ENCODE measurements at regions not wholly inside any gene's neighbourhood (a gene's known extent, or its start where the extent isn't known, plus 50 kb on each side); places are given as distances from the start of the nearest gene placed in this dataset.
A peak's percentile ranks its signal among the peaks of the same experiment; 100 is the strongest.

- no peaks in the 10 kb centered on the region for H3K36me3 ChIP-seq (replicated peaks; ENCODE audit: insufficient read depth, low read depth)
- WGBS (ENCODE audit: low lambda C conversion rate, missing lambda C conversion rate) = 94% methylated on average over 6 of the region's 6 CpGs
These were observed 201.6 kb downstream of the RHOU start for GRCh38 chr1:228936881-228937280.

DNA sequence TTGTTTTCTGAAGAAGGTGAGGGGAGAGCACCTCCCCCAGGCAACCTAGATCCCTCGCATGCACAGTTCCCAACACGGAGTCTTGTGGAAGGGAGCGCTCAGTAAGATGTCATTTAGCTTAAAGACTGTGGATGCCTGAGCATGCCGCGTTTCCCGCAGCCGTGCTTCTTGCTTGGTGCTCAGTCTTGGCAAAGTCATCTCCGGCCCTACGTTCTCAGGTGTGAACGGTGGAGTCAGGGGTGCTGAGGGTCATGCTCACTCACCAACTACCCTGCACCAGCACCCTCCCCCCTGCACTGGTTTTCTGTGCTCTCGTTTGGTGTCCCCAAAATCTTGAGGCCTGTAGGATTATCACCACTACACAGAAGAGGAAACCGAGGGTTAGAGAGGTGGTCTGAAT, 202.1 kb downstream of the RHOU start:
- Histone ChIP-seq H3K27ac (peak overlapping the region; percentile 28), H3K9me3 (ENCODE audit: low read depth) (no peaks in the 10 kb centered on the region), H3K4me2 (no peak overlapping the region), H3K4me1 (ENCODE audit: insufficient read depth) (peaks cover 42% of the 10 kb centered on the region), H3K27me3 (no peaks in the 10 kb centered on the region), H3K36me3 (replicated peaks; ENCODE audit: insufficient read depth, low read depth) (no peaks in the 10 kb centered on the region), H2AFZ (no peak overlapping the region), H3K9me2 (replicated peaks; ENCODE audit: insufficient read depth) (no peaks in the 10 kb centered on the region), H3K4me3 (no peak overlapping the region), H4K20me1 (ENCODE audit: insufficient read depth, poor library complexity, severe bottlenecking) (no peaks in the 10 kb centered on the region), H3K79me2 (no peaks in the 10 kb centered on the region)
- DNase-seq (ENCODE audit: low spot score) = no peak
- WGBS (ENCODE audit: low lambda C conversion rate, missing lambda C conversion rate) = 93% methylated on average over 12 of the region's 12 CpGs
- TF ChIP-seq CTCF (IDR thresholded peaks at IDR 0.05; ENCODE audit: poor library complexity) = no peak
- TF ChIP-seq EZH2phosphoT487 (IDR thresholded peaks at IDR 0.05; ENCODE audit: low read depth, severe bottlenecking, unreplicated experiment) = no peak
- no peak for TF ChIP-seq EZH2 (IDR thresholded peaks at IDR 0.05; ENCODE audit: borderline replicate concordance)

More at GRCh38 chr1:228936881-228937280, 201.6 kb downstream of the RHOU start:
- no peaks in the 10 kb centered on the region for H3K27me3 ChIP-seq
- peaks cover 42% of the 10 kb centered on the region for H3K4me1 ChIP-seq (ENCODE audit: insufficient read depth)
- no peak overlapping the region for H3K27ac ChIP-seq
- no peaks in the 10 kb centered on the region for H3K9me3 ChIP-seq (ENCODE audit: low read depth)
- DNase-seq (ENCODE audit: low spot score) = no peak
- no peaks in the 10 kb centered on the region for H3K79me2 ChIP-seq
- no peak for TF ChIP-seq EZH2 (IDR thresholded peaks at IDR 0.05; ENCODE audit: borderline replicate concordance)
- TF ChIP-seq CTCF (IDR thresholded peaks at IDR 0.05; ENCODE audit: poor library complexity) = no peak
- no peak for TF ChIP-seq EZH2phosphoT487 (IDR thresholded peaks at IDR 0.05; ENCODE audit: low read depth, severe bottlenecking, unreplicated experiment)
- H3K4me3 ChIP-seq = no peak overlapping the region
- no peak overlapping the region for H3K4me2 ChIP-seq
- H4K20me1 ChIP-seq (ENCODE audit: insufficient read depth, poor library complexity, severe bottlenecking) = no peaks in the 10 kb centered on the region
- H3K9me2 ChIP-seq (replicated peaks; ENCODE audit: insufficient read depth) = no peaks in the 10 kb centered on the region
- no peak overlapping the region for H2AFZ ChIP-seq

DNA sequence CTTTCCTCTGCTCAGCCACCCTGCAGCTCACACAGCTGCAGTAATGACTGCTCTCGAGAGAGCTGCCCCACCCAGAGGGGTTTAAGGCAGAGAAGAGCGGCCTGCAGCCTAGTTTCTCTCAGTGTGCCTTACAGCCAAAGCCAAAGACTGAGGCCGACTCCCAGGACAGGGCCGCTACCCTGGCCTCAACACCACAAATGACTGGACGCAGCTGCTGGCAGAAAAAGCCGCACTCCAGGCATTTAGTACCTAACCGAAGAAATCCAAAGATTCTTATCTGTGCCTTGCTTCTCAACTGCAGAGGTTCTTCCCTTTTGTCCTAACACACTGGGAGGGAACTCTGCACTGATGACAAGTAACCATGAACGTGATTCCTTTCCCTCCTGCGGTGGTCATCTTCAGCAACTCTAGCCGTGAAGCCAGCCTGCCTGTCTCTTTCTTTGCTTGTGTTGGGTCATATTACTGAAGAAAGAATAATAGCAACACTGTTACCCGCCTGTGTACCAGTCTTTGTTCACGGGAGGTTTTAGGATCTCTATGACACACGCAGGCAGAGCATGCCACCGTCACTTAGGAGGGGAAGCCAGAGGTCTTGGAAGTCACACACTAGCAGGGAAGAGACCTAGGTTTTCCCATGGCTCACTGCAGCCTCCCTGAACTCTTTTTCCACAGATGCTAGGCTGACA, 202.7 kb downstream of the RHOU start:
- H3K4me1 ChIP-seq (ENCODE audit: insufficient read depth) = peaks cover 42% of the 10 kb centered on the region
- DNase-seq (ENCODE audit: low spot score) = no peak
- H3K27me3 ChIP-seq = no peaks in the 10 kb centered on the region
- no peaks in the 10 kb centered on the region for H3K79me2 ChIP-seq
- TF ChIP-seq CTCF (IDR thresholded peaks at IDR 0.05; ENCODE audit: poor library complexity) = no peak
- no peak for TF ChIP-seq EZH2 (IDR thresholded peaks at IDR 0.05; ENCODE audit: borderline replicate concordance)
- no peak for TF ChIP-seq EZH2phosphoT487 (IDR thresholded peaks at IDR 0.05; ENCODE audit: low read depth, severe bottlenecking, unreplicated experiment)
- peak overlapping the region; percentile 28 for H3K27ac ChIP-seq
- H3K9me2 ChIP-seq (replicated peaks; ENCODE audit: insufficient read depth) = no peaks in the 10 kb centered on the region
- no peaks in the 10 kb centered on the region for H3K9me3 ChIP-seq (ENCODE audit: low read depth)
- H3K36me3 ChIP-seq (replicated peaks; ENCODE audit: insufficient read depth, low read depth) = no peaks in the 10 kb centered on the region
- no peak overlapping the region for H3K4me3 ChIP-seq
- peak overlapping the region; percentile 12 for H2AFZ ChIP-seq
- no peak overlapping the region for H3K4me2 ChIP-seq
- WGBS (ENCODE audit: low lambda C conversion rate, missing lambda C conversion rate) = 48% methylated on average over 14 of the region's 14 CpGs
- H4K20me1 ChIP-seq (ENCODE audit: insufficient read depth, poor library complexity, severe bottlenecking) = no peaks in the 10 kb centered on the region

Data from hepatocyte (in vitro differentiated cells).